HCT116 (cell line): ENCODE measurements at regions not wholly inside any gene's neighbourhood (a gene's known extent, or its start where the extent isn't known, plus 50 kb on each side); places are given as distances from the start of the nearest gene placed in this dataset.
A peak's percentile ranks its signal among the peaks of the same experiment; 100 is the strongest.

ENCODE experiments used
- ATAC-seq: fragments of 200-7000 bp; cut with Tn5 transposase; 2 replicates; pipeline ENCODE4 v1.9.1; 2020; ENCODE audit warnings: mild to moderate bottlenecking, moderate library complexity
- BruUV-seq: library from RNA; stranded (reverse); fragments of 400-500 nt; replicated peaks from 2 replicates; lab custom pipeline; 2021; lab: Mats Ljungman, UMichigan
- CTCF ChIA-PET: fragments of 300-600 bp; sonication (Branson Sonifier 250); formaldehyde crosslinking; loops from one replicate; lab custom pipeline; 2021; ENCODE audit warnings: antibody characterized with exemption; lab: Charles Lee
- POLR2A ChIA-PET: fragments of 300-600, 350-600 bp; sonication (Branson Sonifier 250); formaldehyde crosslinking; loops from one replicate; lab custom pipeline; 2021; ENCODE audit warnings: antibody characterized with exemption; lab: Charles Lee
- RAD21 ChIA-PET, 2 experiments: fragments of 300-600 bp; sonication (Branson Sonifier 250); formaldehyde crosslinking; loops; one replicate each; lab custom pipeline; 2023; ENCODE audit warnings: low total read pairs in 2 of 2; ENCODE audit not compliant: uncharacterized antibody in 2 of 2, unreplicated experiment in 2 of 2, low non-redundant PET in 1 of 2; lab: Charles Lee
- DNase-seq: peaks from one replicate; pipeline ENCODE4 v3.0.0-alpha.2; 2010; ENCODE audit warnings: low read depth, low spot score
- H2AFZ ChIP-seq: fragments of 200-600 bp; shearing (Covaris generic), sonication (generic); 2 replicates; pipeline ENCODE4 v1.6.1; 2017; ENCODE audit warnings: low read depth, mixed run types, mixed read lengths, antibody characterized with exemption, low read length; ENCODE audit not compliant: poor library complexity, severe bottlenecking
- H3K27ac ChIP-seq: 2 replicates; pipeline ENCODE4 v1.5.1; 2012; ENCODE audit warnings: low read depth, low read length
- H3K27me3 ChIP-seq: fragments of 200-600 bp; sonication (generic); 2 replicates; pipeline ENCODE4 v1.6.1; 2016; ENCODE audit warnings: mixed run types, low read length, mixed read lengths; ENCODE audit not compliant: insufficient read depth
- H3K36me3 ChIP-seq, 2 experiments: fragments of 200-500 bp in 1 of 2; fragments of 200-600 bp in 1 of 2; sonication (Bioruptor generic) in 1 of 2; sonication (generic) in 1 of 2; 2 replicates each; pipeline versions ENCODE4 v1.5.1 to v1.6.1; 2014 to 2016; ENCODE audit warnings: low read length in 2 of 2, inconsistent platforms in 1 of 2, mixed read lengths in 1 of 2, mixed run types in 1 of 2; ENCODE audit not compliant: insufficient read depth in 2 of 2, control insufficient read depth in 1 of 2
- H3K4me1 ChIP-seq, 2 experiments: fragments of 200-600 bp in 1 of 2; sonication (generic) in 1 of 2; 2 replicates each; pipeline versions ENCODE4 v1.5.1 to v1.6.1; 2012 to 2017; ENCODE audit warnings: low read length in 2 of 2, inconsistent platforms in 1 of 2, mild to moderate bottlenecking in 1 of 2, mixed read lengths in 1 of 2, mixed run types in 1 of 2, moderate library complexity in 1 of 2; ENCODE audit not compliant: insufficient read depth in 2 of 2, control insufficient read depth in 1 of 2
- H3K4me2 ChIP-seq: fragments of 200-600 bp; sonication (generic); 2 replicates; pipeline ENCODE4 v1.6.1; 2017; ENCODE audit warnings: mixed run types, low read length, mixed read lengths
- H3K4me3 ChIP-seq, 2 experiments: fragments of 200-600 bp in 1 of 2; sonication (generic) in 1 of 2; replicated peaks in 1 of 2; 2 replicates each; pipeline ENCODE4 v1.5.1; 2011 to 2016; ENCODE audit warnings: low read length in 2 of 2, control low read depth in 1 of 2, low read depth in 1 of 2, mild to moderate bottlenecking in 1 of 2, mixed read lengths in 1 of 2, mixed run types in 1 of 2
- H3K79me2 ChIP-seq: fragments of 200-600 bp; sonication (generic); 2 replicates; pipeline ENCODE4 v1.6.1; 2017; ENCODE audit warnings: mild to moderate bottlenecking, mixed run types, low read length, moderate library complexity, mixed read lengths; ENCODE audit not compliant: insufficient read depth
- H3K9ac ChIP-seq: fragments of 200-600 bp; sonication (generic); 2 replicates; pipeline ENCODE4 v1.6.1; 2016; ENCODE audit warnings: low read length, mixed read lengths
- H3K9me2 ChIP-seq: fragments of 200-600 bp; sonication (generic), shearing (Covaris generic); 2 replicates; pipeline ENCODE4 v1.6.1; 2017; ENCODE audit warnings: mixed run types, mild to moderate bottlenecking, moderate library complexity; ENCODE audit not compliant: insufficient read depth
- H3K9me3 ChIP-seq, 2 experiments: fragments of 200-500 bp in 1 of 2; fragments of 200-600 bp in 1 of 2; sonication (Bioruptor generic) in 1 of 2; sonication (generic) in 1 of 2; 2 replicates each; pipeline ENCODE4 v1.6.1; 2014 to 2017; ENCODE audit warnings: low read length in 2 of 2, mixed read lengths in 2 of 2, inconsistent platforms in 1 of 2, low read depth in 1 of 2, mild to moderate bottlenecking in 1 of 2, mixed run types in 1 of 2, moderate library complexity in 1 of 2; ENCODE audit not compliant: control insufficient read depth in 1 of 2, insufficient read depth in 1 of 2
- H4K20me1 ChIP-seq: fragments of 200-600 bp; sonication (generic), shearing (Covaris generic); 2 replicates; pipeline ENCODE4 v1.6.1; 2017; ENCODE audit warnings: mixed run types, mild to moderate bottlenecking, moderate library complexity; ENCODE audit not compliant: insufficient read depth
- ATF3 ChIP-seq: IDR thresholded peaks from 2 replicates; pipeline ENCODE4 v1.6.1; 2012
- CTCF ChIP-seq, 3 experiments: fragments of 200-600 bp in 1 of 3; sonication (generic) in 1 of 3; IDR thresholded peaks in 2 of 3; conservative IDR thresholded peaks in 1 of 3; 2 replicates each; pipeline ENCODE4 v1.5.1; 2012 to 2017; ENCODE audit warnings: low read depth in 2 of 3, low read length in 2 of 3, antibody characterized with exemption in 1 of 3, borderline replicate concordance in 1 of 3, control low read depth in 1 of 3, mild to moderate bottlenecking in 1 of 3, mixed read lengths in 1 of 3, mixed run types in 1 of 3, moderate library complexity in 1 of 3; ENCODE audit not compliant: insufficient read depth in 1 of 3
- ELF1 ChIP-seq: IDR thresholded peaks from 2 replicates; pipeline ENCODE4 v1.6.1; 2012; ENCODE audit warnings: low read depth, borderline replicate concordance
- FOSL1 ChIP-seq: IDR thresholded peaks from 2 replicates; pipeline ENCODE4 v1.6.1; 2012; ENCODE audit warnings: low read depth
- SIN3A ChIP-seq: IDR thresholded peaks from 2 replicates; pipeline ENCODE4 v1.6.1; 2012; ENCODE audit warnings: low read depth
- TCF7L2 ChIP-seq: IDR thresholded peaks from 2 replicates; pipeline ENCODE4 v1.7.0; 2011; ENCODE audit warnings: borderline replicate concordance, inconsistent platforms; ENCODE audit not compliant: insufficient read depth, insufficient read length; ENCODE audit errors: extremely low read depth
- ZNF274 ChIP-seq: fragments of 200-500 bp; sonication (Bioruptor generic); IDR thresholded peaks from 2 replicates; pipeline ENCODE4 v1.6.1; 2014; ENCODE audit warnings: mild to moderate bottlenecking, low read depth, low read length, inconsistent platforms
- intact Hi-C: fragments of 100-400 bp; cut with micrococcal nuclease; formaldehyde crosslinking; loops from 2 replicates; pipeline ENCODE4 v1.10.0; 2022

GRCh38 chr20:21017528-21018085 is 88.6 kb downstream of the LINC00237 start:
- no peak for ATAC-seq
- no peaks in the 10 kb centered on the region for H3K79me2 ChIP-seq
- ChIA-PET RAD21 (no interaction called here), POLR2A (no interaction called here), CTCF (no interaction called here)
- TF ChIP-seq CTCF (IDR thresholded peaks at IDR 0.05 in 2 of 3, conservative IDR thresholded peaks at IDR 0.05 in 1 of 3; ENCODE audit: borderline replicate concordance in 1 of 3, insufficient read depth in 1 of 3, low read depth in 2 of 3, low read length in 2 of 3) (no peak), TCF7L2 (peak; percentile 92), ELF1 (no peak), ATF3 (no peak), ZNF274 (no peak), FOSL1 (no peak), SIN3A (no peak)
- no peak for DNase-seq
- H3K9me2 ChIP-seq, result no peaks in the 10 kb centered on the region
- H2AFZ ChIP-seq, result no peak overlapping the region
- H3K4me3 ChIP-seq, result no peak overlapping the region
- intact Hi-C loops, result no loop called here
- peaks cover 2 to 7% of the 10 kb centered on the region in 2 experiments; a peak in 2 of 4 replicates for H3K4me1 ChIP-seq
- no peaks in the 10 kb centered on the region for H3K36me3 ChIP-seq
- H3K27me3 ChIP-seq, result peaks cover 30% of the 10 kb centered on the region; the same call in 1 of the 2 replicates
- peak overlapping the region; percentile 22; the same call in 1 of the 2 replicates for H3K4me2 ChIP-seq
- H3K9me3 ChIP-seq, result no peaks in the 10 kb centered on the region
- BruUV-seq, result no TSS peak
- no peaks in the 10 kb centered on the region for H4K20me1 ChIP-seq
- no peak overlapping the region for H3K27ac ChIP-seq
- H3K9ac ChIP-seq, result no peak overlapping the region
